Adrenal gland (tissue), 9 donors: ENCODE measurements at regions not wholly inside any gene's neighbourhood (a gene's known extent, or its start where the extent isn't known, plus 50 kb on each side); places are given as distances from the start of the nearest gene placed in this dataset.

Experiments
- DNase-seq, 7 donors: peaks; one replicate each; pipeline ENCODE4 v3.0.0-alpha.2; 2019 to 2020
- H3K27ac ChIP-seq, 5 donors: fragments of 200-600 bp; sonication (generic) in 4 of 5; 1 replicate in 3 of 5; 2 replicates in 2 of 5; pipeline versions ENCODE4 v1.5.1 to v1.8.0; 2016 to 2020; ENCODE audit warnings: mild to moderate bottlenecking in 1 of 5
- H3K27me3 ChIP-seq: fragments of 200-600 bp; 2 replicates; pipeline ENCODE4 v1.8.0; 2021
- H3K36me3 ChIP-seq, 2 donors: fragments of 200-600 bp; replicated peaks in 1 of 2; 1 replicate in 1 of 2; 2 replicates in 1 of 2; pipeline versions ENCODE4 v1.5.1 to v1.8.0; 2018 to 2022
- H3K4me1 ChIP-seq, 2 donors: fragments of 200-600 bp; replicated peaks in 1 of 2; 1 replicate in 1 of 2; 2 replicates in 1 of 2; pipeline versions ENCODE4 v1.5.1 to v1.8.0; 2018 to 2021
- H3K4me3 ChIP-seq, 4 donors: fragments of 200-600 bp; sonication (generic) in 3 of 4; one replicate each; pipeline ENCODE4 v1.5.1; 2016 to 2018
- H3K9me3 ChIP-seq, 3 donors: fragments of 200-600 bp; sonication (generic) in 1 of 3; replicated peaks in 1 of 3; 1 replicate in 2 of 3; 2 replicates in 1 of 3; pipeline versions ENCODE4 v1.5.1 to v1.8.0; 2016 to 2021
- POLR2A ChIP-seq, 2 donors: fragments of 450-650 bp; IDR thresholded peaks; one replicate each; pipeline ENCODE4 v1.6.1; 2017; ENCODE audit warnings: antibody characterized with exemption in 2 of 2, mild to moderate bottlenecking in 2 of 2, moderate library complexity in 1 of 2
- WGBS, 4 donors: extraction: QIAGEN DNeasy Blood & Tissue Kit in 2 of 4; methylation state at CpG; one replicate each; pipeline versions ENCODE4 v1.1.5 to v1.1.7; 2013 to 2017; 5-methylcytosine and 5-hydroxymethylcytosine counted together
- intact Hi-C, 2 donors: fragments of 100-400 bp; cut with DNase I; formaldehyde crosslinking; loops; one replicate each; pipeline versions ENCODE4 v1.14.1 to v1.15.0; 2022 to 2023
- TF ChIP-seq, protein P1 (sequence below), 6 experiments: fragments of 450-650 bp in 4 of 6; fragments of 200-600 bp in 2 of 6; sonication (generic) in 1 of 6; IDR thresholded peaks; 1 replicate in 5 of 6; 2 replicates in 1 of 6; pipeline versions ENCODE4 v1.5.1 to v1.8.0; 2016 to 2021; ENCODE audit warnings: antibody characterized with exemption in 6 of 6, mild to moderate bottlenecking in 2 of 6, moderate library complexity in 1 of 6
- donor health status: healthy with polysubstance abuse.
- donor health status: Bipolar disorder and iron deficiency.
- donor health status: DM: yes; HTN: yes; CAD: no.
- donor health status: DM: no; HTN: no; CAD: no.
- donor health status: DM: no; HTN: no; CAD: no.

GRCh38 chr4:78665216-78665770 is 110.9 kb upstream of the BMP2K start:
- Histone ChIP-seq H3K4me3 (no peak overlapping the region), H3K27me3 (no peaks in the 10 kb centered on the region), H3K4me1 (peaks cover 4 to 34% of the 10 kb centered on the region in 2 donors), H3K9me3 (no peaks in the 10 kb centered on the region), H3K27ac (no peak overlapping the region), H3K36me3 (no peaks in the 10 kb centered on the region)
- intact Hi-C loops = no loop called here
- TF ChIP-seq, protein P1, sequence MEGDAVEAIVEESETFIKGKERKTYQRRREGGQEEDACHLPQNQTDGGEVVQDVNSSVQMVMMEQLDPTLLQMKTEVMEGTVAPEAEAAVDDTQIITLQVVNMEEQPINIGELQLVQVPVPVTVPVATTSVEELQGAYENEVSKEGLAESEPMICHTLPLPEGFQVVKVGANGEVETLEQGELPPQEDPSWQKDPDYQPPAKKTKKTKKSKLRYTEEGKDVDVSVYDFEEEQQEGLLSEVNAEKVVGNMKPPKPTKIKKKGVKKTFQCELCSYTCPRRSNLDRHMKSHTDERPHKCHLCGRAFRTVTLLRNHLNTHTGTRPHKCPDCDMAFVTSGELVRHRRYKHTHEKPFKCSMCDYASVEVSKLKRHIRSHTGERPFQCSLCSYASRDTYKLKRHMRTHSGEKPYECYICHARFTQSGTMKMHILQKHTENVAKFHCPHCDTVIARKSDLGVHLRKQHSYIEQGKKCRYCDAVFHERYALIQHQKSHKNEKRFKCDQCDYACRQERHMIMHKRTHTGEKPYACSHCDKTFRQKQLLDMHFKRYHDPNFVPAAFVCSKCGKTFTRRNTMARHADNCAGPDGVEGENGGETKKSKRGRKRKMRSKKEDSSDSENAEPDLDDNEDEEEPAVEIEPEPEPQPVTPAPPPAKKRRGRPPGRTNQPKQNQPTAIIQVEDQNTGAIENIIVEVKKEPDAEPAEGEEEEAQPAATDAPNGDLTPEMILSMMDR (IDR thresholded peaks at IDR 0.05) = no peak
- no peak for TF ChIP-seq POLR2A (IDR thresholded peaks at IDR 0.05)
- DNase-seq = no peak

- intact Hi-C loops = no loop called here
- peaks cover 0 to 21% of the 10 kb centered on the region in 2 donors for H3K4me1 ChIP-seq
- H3K27me3 ChIP-seq = no peaks in the 10 kb centered on the region
- no peak for TF ChIP-seq POLR2A (IDR thresholded peaks at IDR 0.05)
- TF ChIP-seq, protein P1 (IDR thresholded peaks at IDR 0.05) = no peak
- no peak overlapping the region for H3K4me3 ChIP-seq
- 45 to 55% (median 53%) methylated on average over 3 of the region's 3 CpGs for WGBS, 4 donors
- no peaks in the 10 kb centered on the region for H3K36me3 ChIP-seq
- H3K27ac ChIP-seq = peak overlapping the region in 1 of 5 donors; percentile 26
- H3K9me3 ChIP-seq = no peaks in the 10 kb centered on the region
- no peak for DNase-seq
These were observed 109.3 kb upstream of the BMP2K start for GRCh38 chr4:78666830-78667258.

DNA sequence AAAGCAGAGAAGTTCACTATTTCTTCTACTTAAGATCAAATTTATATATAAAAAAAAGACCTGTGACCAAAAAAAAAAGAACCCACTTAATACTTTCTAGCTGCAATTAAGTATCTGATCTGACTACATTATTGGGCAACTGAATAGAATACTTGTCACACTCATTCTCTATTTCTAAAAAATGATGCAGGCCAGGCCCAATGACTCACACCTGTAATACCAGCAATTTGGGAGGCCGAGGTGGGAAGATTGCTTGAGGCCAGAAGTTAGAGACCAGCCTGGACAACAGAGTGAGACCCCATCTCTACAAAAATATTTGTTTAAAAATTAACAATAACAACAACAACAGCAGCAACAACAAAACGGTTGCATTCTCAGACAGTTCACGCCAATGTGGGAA is 108.8 kb upstream of the BMP2K start:
- Histone ChIP-seq H3K9me3 (no peaks in the 10 kb centered on the region), H3K27ac (peak overlapping the region in 1 of 5 donors; percentile 23), H3K27me3 (no peaks in the 10 kb centered on the region), H3K36me3 (no peaks in the 10 kb centered on the region), H3K4me3 (no peak overlapping the region), H3K4me1 (peaks cover 0 to 19% of the 10 kb centered on the region in 2 donors)
- 67 to 81% (median 74%) methylated on average over 3 of the region's 3 CpGs for WGBS, 4 donors
- DNase-seq = no peak
- TF ChIP-seq, protein P1 (IDR thresholded peaks at IDR 0.05) = no peak
- TF ChIP-seq POLR2A (IDR thresholded peaks at IDR 0.05) = no peak
- intact Hi-C loops = no loop called here

- no peaks in the 10 kb centered on the region for H3K9me3 ChIP-seq
- H3K36me3 ChIP-seq = no peaks in the 10 kb centered on the region
- TF ChIP-seq POLR2A (IDR thresholded peaks at IDR 0.05) = no peak
- TF ChIP-seq, protein P1 (IDR thresholded peaks at IDR 0.05) = no peak
- 67 to 74% (median 71%) methylated on average over 2 of the region's 2 CpGs for WGBS, 4 donors
- DNase-seq = peak in 1 of 7 donors; percentile 9
- intact Hi-C loops = no loop called here
- no peaks in the 10 kb centered on the region for H3K27me3 ChIP-seq
- H3K4me3 ChIP-seq = no peak overlapping the region
- peaks cover 0 to 15% of the 10 kb centered on the region in 2 donors for H3K4me1 ChIP-seq
- H3K27ac ChIP-seq = peak overlapping the region in 1 of 5 donors; percentile 24
These were observed 108.4 kb upstream of the BMP2K start for GRCh38 chr4:78667764-78668163.
